ENCODE measurements at regions not wholly inside any gene's neighbourhood (a gene's known extent, or its start where the extent isn't known, plus 50 kb on each side); places are given as distances from the start of the nearest gene placed in this dataset.

DNA sequence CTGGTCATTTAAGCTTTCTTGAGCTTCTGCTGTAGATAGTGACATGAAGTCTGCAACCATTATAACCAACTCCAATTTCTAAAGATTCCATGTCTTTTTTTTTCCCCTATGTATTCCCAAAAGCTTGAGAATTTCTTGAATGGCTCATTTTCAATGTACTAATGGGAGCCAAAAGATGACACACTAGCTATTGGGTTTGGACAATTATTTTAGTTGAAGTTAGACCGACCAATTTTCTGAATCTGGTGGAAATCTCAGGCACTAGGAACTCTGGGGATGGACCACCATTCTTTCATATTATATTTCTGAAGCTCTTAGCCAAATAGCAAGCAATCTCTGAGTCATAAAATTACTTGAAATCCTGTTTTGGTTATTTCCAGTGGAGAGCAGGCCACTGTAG, 617.4 kb upstream of the ADAMTS5 start:
- CTCF ChIA-PET = no interaction called here
- intact Hi-C loops (cut with micrococcal nuclease; ENCODE audit: unreplicated experiment) = no loop called here
- no peak overlapping the region for H3K4me3 ChIP-seq (ENCODE audit: low read depth, low read length, poor library complexity, severe bottlenecking)
- H3K36me3 ChIP-seq (ENCODE audit: insufficient read depth, low read length, poor library complexity, severe bottlenecking) = no peaks in the 10 kb centered on the region
- TF ChIP-seq EZH2 (IDR thresholded peaks at IDR 0.05; ENCODE audit: borderline replicate concordance, low read depth, low read length, poor library complexity, severe bottlenecking) = no peak
- TF ChIP-seq, protein P1, sequence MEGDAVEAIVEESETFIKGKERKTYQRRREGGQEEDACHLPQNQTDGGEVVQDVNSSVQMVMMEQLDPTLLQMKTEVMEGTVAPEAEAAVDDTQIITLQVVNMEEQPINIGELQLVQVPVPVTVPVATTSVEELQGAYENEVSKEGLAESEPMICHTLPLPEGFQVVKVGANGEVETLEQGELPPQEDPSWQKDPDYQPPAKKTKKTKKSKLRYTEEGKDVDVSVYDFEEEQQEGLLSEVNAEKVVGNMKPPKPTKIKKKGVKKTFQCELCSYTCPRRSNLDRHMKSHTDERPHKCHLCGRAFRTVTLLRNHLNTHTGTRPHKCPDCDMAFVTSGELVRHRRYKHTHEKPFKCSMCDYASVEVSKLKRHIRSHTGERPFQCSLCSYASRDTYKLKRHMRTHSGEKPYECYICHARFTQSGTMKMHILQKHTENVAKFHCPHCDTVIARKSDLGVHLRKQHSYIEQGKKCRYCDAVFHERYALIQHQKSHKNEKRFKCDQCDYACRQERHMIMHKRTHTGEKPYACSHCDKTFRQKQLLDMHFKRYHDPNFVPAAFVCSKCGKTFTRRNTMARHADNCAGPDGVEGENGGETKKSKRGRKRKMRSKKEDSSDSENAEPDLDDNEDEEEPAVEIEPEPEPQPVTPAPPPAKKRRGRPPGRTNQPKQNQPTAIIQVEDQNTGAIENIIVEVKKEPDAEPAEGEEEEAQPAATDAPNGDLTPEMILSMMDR (conservative IDR thresholded peaks at IDR 0.05; ENCODE audit: low read depth, low read length) = no peak
- BruUV-seq (replicated peaks) = no TSS peak
- H3K4me1 ChIP-seq (ENCODE audit: insufficient read depth, low read length, poor library complexity, severe bottlenecking) = no peaks in the 10 kb centered on the region
- POLR2A ChIA-PET (ENCODE audit: low non-redundant PET) = no interaction called here
- peaks cover 5% of the 10 kb centered on the region for H3K27me3 ChIP-seq (replicated peaks; ENCODE audit: insufficient read depth, low read depth, low read length, poor library complexity)
- H3K27ac ChIP-seq (ENCODE audit: low read depth, low read length, poor library complexity, severe bottlenecking) = no peak overlapping the region
- H3K9me3 ChIP-seq (ENCODE audit: low read depth, low read length, poor library complexity, severe bottlenecking) = no peaks in the 10 kb centered on the region
- DNase-seq (ENCODE audit: low spot score) = no peak

DNA sequence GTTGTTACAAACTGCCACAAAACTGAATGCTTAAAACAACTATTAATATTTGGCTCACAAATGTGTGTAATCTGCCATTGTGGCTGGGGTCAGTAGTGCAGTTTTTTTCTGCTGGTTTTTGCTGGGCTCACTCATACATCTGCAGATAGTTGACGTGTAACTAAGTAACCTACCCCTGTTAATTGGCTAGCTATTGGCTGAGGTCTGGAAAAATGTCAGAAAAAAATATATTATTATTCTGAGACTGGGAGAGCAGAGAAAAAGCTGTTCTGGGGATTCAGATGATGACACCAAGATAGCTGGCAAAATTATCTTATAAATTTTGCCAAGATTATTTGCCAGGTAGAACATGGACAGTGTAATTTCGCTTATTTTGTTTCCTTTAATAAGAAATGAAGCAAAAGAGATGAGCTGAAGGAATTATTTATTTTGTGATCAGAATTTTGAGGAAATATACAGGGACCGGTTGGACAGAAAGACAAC, 616.1 kb upstream of the ADAMTS5 start:
- Histone ChIP-seq H3K4me1 (ENCODE audit: insufficient read depth, low read length, poor library complexity, severe bottlenecking) (no peaks in the 10 kb centered on the region), H3K27ac (ENCODE audit: low read depth, low read length, poor library complexity, severe bottlenecking) (no peak overlapping the region), H3K27me3 (replicated peaks; ENCODE audit: insufficient read depth, low read depth, low read length, poor library complexity) (peaks cover 5% of the 10 kb centered on the region), H3K4me3 (ENCODE audit: low read depth, low read length, poor library complexity, severe bottlenecking) (no peak overlapping the region), H3K9me3 (ENCODE audit: low read depth, low read length, poor library complexity, severe bottlenecking) (no peaks in the 10 kb centered on the region), H3K36me3 (ENCODE audit: insufficient read depth, low read length, poor library complexity, severe bottlenecking) (no peaks in the 10 kb centered on the region)
- no TSS peak for BruUV-seq (replicated peaks)
- CTCF ChIA-PET = no interaction called here
- TF ChIP-seq EZH2 (IDR thresholded peaks at IDR 0.05; ENCODE audit: borderline replicate concordance, low read depth, low read length, poor library complexity, severe bottlenecking) = no peak
- TF ChIP-seq, protein P1 (conservative IDR thresholded peaks at IDR 0.05; ENCODE audit: low read depth, low read length) = no peak
- POLR2A ChIA-PET (ENCODE audit: low non-redundant PET) = no interaction called here
- intact Hi-C loops (cut with micrococcal nuclease; ENCODE audit: unreplicated experiment) = no loop called here
- no peak for DNase-seq (ENCODE audit: low spot score)

DNA sequence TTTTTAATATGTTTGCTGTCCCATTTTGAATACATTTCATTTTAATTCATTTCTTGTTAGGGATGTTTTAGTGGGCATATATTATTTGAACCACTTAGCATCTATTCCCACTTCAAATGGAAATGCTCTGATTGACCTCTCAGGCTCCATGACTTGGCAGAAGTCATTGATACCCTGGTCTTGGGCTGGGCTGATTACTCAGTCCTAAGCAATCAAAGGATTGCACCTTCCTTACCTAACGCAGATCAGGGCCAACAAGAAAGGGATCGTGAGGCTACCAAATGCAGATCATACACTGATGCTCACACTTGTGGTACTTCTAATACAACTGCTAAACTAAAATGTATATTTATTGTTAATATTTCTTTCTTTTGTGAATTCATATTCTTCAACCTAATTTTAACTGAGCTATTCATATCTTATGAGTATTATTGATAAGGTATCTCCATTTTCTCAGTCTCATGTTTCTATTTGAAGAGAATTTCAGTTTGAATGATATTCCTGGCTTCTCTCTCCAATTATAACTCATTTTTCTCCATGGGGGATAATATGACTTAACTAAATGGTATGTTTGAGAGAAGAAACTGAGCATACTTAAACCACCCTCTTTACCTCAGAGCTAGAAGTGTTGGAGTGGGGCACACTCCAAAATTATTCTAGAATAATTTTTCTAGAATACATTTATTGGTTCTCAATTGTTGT, 615.5 kb upstream of the ADAMTS5 start:
- intact Hi-C loops (cut with micrococcal nuclease; ENCODE audit: unreplicated experiment) = no loop called here
- no peak overlapping the region for H3K27ac ChIP-seq (ENCODE audit: low read depth, low read length, poor library complexity, severe bottlenecking)
- no peaks in the 10 kb centered on the region for H3K9me3 ChIP-seq (ENCODE audit: low read depth, low read length, poor library complexity, severe bottlenecking)
- H3K36me3 ChIP-seq (ENCODE audit: insufficient read depth, low read length, poor library complexity, severe bottlenecking) = no peaks in the 10 kb centered on the region
- TF ChIP-seq, protein P1 (conservative IDR thresholded peaks at IDR 0.05; ENCODE audit: low read depth, low read length) = no peak
- no peaks in the 10 kb centered on the region for H3K4me1 ChIP-seq (ENCODE audit: insufficient read depth, low read length, poor library complexity, severe bottlenecking)
- peaks cover 5% of the 10 kb centered on the region for H3K27me3 ChIP-seq (replicated peaks; ENCODE audit: insufficient read depth, low read depth, low read length, poor library complexity)
- ChIA-PET POLR2A (ENCODE audit: low non-redundant PET) (no interaction called here), CTCF (no interaction called here)
- no TSS peak for BruUV-seq (replicated peaks)
- H3K4me3 ChIP-seq (ENCODE audit: low read depth, low read length, poor library complexity, severe bottlenecking) = no peak overlapping the region
- DNase-seq (ENCODE audit: low spot score) = no peak

Measured in A673 (cell line).